ENCODE measurements at regions not wholly inside any gene's neighbourhood (a gene's known extent, or its start where the extent isn't known, plus 50 kb on each side); places are given as distances from the start of the nearest gene placed in this dataset.

DNA sequence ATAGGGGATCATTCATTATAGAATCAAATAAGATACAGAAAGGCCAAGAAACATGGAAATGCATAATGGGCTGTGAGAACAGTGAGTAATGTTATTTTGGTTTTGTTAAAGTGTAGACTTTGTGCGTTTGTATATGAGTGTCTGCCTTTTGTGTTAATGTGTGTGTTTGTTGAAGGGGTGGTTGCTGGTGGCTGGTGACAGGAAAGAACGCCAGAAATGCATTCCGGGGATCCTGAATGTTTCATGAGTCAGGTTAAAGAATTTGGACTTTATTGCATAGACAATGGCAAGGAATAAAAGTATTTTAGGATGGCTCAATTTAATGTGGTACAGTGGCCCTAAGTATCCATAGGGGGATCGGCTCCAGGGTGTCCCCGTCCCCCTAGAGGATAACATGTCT is 1228.9 kb downstream of the PCDH7 start:
- DNase-seq (no peak), ATAC-seq (no peak)
- Histone ChIP-seq H3K4me1 (no peaks in the 10 kb centered on the region), H3K9me3 (no peaks in the 10 kb centered on the region), H3K27me3 (no peaks in the 10 kb centered on the region), H3K4me3 (no peak overlapping the region), H3K36me3 (no peaks in the 10 kb centered on the region), H3K27ac (no peak overlapping the region)
- TF ChIP-seq, protein P1, sequence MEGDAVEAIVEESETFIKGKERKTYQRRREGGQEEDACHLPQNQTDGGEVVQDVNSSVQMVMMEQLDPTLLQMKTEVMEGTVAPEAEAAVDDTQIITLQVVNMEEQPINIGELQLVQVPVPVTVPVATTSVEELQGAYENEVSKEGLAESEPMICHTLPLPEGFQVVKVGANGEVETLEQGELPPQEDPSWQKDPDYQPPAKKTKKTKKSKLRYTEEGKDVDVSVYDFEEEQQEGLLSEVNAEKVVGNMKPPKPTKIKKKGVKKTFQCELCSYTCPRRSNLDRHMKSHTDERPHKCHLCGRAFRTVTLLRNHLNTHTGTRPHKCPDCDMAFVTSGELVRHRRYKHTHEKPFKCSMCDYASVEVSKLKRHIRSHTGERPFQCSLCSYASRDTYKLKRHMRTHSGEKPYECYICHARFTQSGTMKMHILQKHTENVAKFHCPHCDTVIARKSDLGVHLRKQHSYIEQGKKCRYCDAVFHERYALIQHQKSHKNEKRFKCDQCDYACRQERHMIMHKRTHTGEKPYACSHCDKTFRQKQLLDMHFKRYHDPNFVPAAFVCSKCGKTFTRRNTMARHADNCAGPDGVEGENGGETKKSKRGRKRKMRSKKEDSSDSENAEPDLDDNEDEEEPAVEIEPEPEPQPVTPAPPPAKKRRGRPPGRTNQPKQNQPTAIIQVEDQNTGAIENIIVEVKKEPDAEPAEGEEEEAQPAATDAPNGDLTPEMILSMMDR (IDR thresholded peaks at IDR 0.05) = no peak
- no peak for TF ChIP-seq POLR2A (IDR thresholded peaks at IDR 0.05)
- 66% methylated on average over 5 of the region's 5 CpGs for WGBS (ENCODE audit: insufficient coverage, low coverage, low lambda C conversion rate, missing lambda C conversion rate)
- intact Hi-C loops (cut with DNase I) = no loop called here

DNA sequence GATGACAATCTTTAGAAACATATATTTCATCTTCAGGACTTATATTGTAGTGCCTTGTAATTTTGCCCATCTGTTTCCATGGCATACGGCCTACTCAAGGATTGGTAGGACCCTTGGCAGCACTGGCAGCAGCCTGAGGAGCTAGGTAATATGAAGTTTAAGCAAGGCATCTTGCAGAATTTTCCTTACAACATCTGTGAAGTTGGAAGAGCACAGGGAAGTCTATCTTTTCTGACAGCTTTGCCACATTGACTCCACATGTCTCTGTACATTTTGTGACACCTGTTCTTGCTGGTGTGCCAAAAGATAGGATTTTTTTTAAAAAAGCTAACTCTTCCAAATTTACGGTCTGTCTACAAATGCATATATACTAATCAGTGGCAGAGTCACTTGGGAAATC is 1235.2 kb downstream of the PCDH7 start:
- Histone ChIP-seq H3K4me1 (no peaks in the 10 kb centered on the region), H3K9me3 (no peaks in the 10 kb centered on the region), H3K27ac (no peak overlapping the region), H3K27me3 (no peaks in the 10 kb centered on the region), H3K4me3 (no peak overlapping the region), H3K36me3 (no peaks in the 10 kb centered on the region)
- intact Hi-C loops (cut with DNase I) = no loop called here
- DNase-seq (no peak), ATAC-seq (no peak)
- TF ChIP-seq, protein P1 (IDR thresholded peaks at IDR 0.05) = no peak
- no peak for TF ChIP-seq POLR2A (IDR thresholded peaks at IDR 0.05)
- 33% methylated on average over 2 of the region's 2 CpGs for WGBS (ENCODE audit: insufficient coverage, low coverage, low lambda C conversion rate, missing lambda C conversion rate)

DNA sequence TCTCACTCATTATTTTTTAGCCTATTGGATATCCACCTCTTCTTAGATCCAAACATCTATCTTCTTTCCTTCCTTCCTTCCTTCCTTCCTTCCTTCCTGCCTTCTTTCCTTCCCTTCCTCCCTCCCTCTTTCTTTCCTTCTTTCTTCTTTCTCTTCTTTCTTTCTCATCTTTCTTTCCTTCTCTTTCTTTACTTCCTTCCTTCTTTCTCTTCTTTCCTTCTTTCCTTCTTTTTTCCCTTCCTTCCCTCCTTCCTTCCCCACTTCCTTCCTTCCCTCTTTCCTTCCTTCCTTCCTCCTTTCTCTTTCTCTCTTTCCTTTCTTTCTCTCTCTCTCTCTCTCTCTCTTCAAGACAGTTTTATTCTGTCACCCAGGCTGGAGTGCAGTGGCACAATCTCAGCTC is 1239.8 kb downstream of the PCDH7 start:
- ATAC-seq = no peak
- TF ChIP-seq POLR2A (IDR thresholded peaks at IDR 0.05) = no peak
- TF ChIP-seq, protein P1 (IDR thresholded peaks at IDR 0.05) = no peak
- intact Hi-C loops (cut with DNase I) = no loop called here

DNA sequence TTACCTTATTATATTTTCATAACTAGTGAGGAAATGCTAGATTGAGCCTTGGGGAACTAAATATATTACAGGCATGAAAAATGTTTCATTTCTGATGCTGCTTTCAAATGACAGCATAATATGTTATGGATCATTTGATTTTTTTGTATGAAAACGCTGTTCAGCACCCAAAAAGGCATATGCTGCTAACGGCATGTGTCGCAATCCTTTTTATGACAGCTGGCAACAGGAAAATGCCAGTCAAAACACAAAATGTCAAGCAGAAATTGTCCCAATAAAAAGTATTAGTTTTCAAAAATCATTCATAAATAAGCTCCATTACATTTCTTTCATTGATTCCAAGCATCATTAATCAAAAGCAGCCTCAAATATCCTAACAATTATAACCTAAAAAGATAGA is 1244.5 kb downstream of the PCDH7 start:
- TF ChIP-seq, protein P1 (IDR thresholded peaks at IDR 0.05) = no peak
- no peak for TF ChIP-seq POLR2A (IDR thresholded peaks at IDR 0.05)
- 51% methylated on average over 3 of the region's 3 CpGs for whole genome bisulfite sequencing (ENCODE audit: insufficient coverage, low coverage, low lambda C conversion rate, missing lambda C conversion rate)
- ATAC-seq (no peak), DNase-seq (no peak)
- no peaks in the 10 kb centered on the region for H3K9me3 ChIP-seq
- H3K4me1 ChIP-seq = no peaks in the 10 kb centered on the region
- intact Hi-C loops (cut with DNase I) = no loop called here
- no peak overlapping the region for H3K27ac ChIP-seq
- no peaks in the 10 kb centered on the region for H3K27me3 ChIP-seq
- no peaks in the 10 kb centered on the region for H3K36me3 ChIP-seq
- no peak overlapping the region for H3K4me3 ChIP-seq

More for the DNA sequence above, 1239.8 kb downstream of the PCDH7 start:
- Histone ChIP-seq H3K4me1 (no peaks in the 10 kb centered on the region), H3K4me3 (no peak overlapping the region), H3K27ac (no peak overlapping the region), H3K36me3 (no peaks in the 10 kb centered on the region), H3K9me3 (no peaks in the 10 kb centered on the region), H3K27me3 (no peaks in the 10 kb centered on the region)
- no peak for DNase-seq

DNA sequence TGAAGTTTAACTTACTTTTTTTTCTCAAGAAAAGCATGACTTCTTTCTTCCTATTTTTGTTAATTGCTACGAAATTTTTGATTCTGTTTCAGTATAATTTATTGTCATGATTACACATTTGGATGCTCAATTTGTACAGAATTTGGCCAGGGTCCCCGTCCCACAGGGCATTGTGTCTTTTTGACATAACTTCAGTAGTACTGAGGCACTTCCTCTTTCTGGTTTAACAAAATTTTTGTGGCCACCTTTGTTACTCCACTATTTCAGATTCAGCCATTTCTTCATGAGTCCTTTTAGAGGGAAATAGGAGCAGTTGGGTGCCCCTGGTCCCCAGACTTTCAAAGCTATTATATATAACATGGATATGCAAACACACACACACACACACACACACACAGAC is 1248.7 kb downstream of the PCDH7 start:
- Histone ChIP-seq H3K4me1 (no peaks in the 10 kb centered on the region), H3K9me3 (no peaks in the 10 kb centered on the region), H3K4me3 (no peak overlapping the region), H3K36me3 (no peaks in the 10 kb centered on the region), H3K27me3 (no peaks in the 10 kb centered on the region), H3K27ac (no peak overlapping the region)
- 36% methylated on average over 2 of the region's 2 CpGs for WGBS (ENCODE audit: insufficient coverage, low coverage, low lambda C conversion rate, missing lambda C conversion rate)
- intact Hi-C loops (cut with DNase I) = no loop called here
- ATAC-seq = no peak
- TF ChIP-seq, protein P1 (IDR thresholded peaks at IDR 0.05) = no peak
- DNase-seq = no peak

All from right lobe of liver (tissue), 6 donors.